KOPT-K1 (cell line): ENCODE measurements at regions not wholly inside any gene's neighbourhood (a gene's known extent, or its start where the extent isn't known, plus 50 kb on each side); places are given as distances from the start of the nearest gene placed in this dataset.
"Not testable (repeated sequence)": the region's sequence is repeated elsewhere in the genome, so short reads cannot be mapped to it uniquely, and the experiment has no call there.

ENCODE experiments used
- H3K27ac ChIP-seq: fragments of 200-600 bp; sonication (generic); 2 replicates; pipeline ENCODE4 v1.5.1; 2016; ENCODE audit warnings: antibody characterized with exemption, mild to moderate bottlenecking, low read depth, low read length; ENCODE audit not compliant: poor library complexity, severe bottlenecking
- H3K36me3 ChIP-seq: fragments of 200-600 bp; sonication (generic); 2 replicates; pipeline ENCODE4 v1.5.1; 2017; ENCODE audit warnings: antibody characterized with exemption, mild to moderate bottlenecking, low read length, moderate library complexity; ENCODE audit not compliant: insufficient read depth
- H3K9me3 ChIP-seq: fragments of 200-600 bp; sonication (generic); 2 replicates; pipeline ENCODE4 v1.5.1; 2017; ENCODE audit warnings: antibody characterized with exemption, low read length, mild to moderate bottlenecking; ENCODE audit not compliant: insufficient read depth, poor library complexity, severe bottlenecking

DNA sequence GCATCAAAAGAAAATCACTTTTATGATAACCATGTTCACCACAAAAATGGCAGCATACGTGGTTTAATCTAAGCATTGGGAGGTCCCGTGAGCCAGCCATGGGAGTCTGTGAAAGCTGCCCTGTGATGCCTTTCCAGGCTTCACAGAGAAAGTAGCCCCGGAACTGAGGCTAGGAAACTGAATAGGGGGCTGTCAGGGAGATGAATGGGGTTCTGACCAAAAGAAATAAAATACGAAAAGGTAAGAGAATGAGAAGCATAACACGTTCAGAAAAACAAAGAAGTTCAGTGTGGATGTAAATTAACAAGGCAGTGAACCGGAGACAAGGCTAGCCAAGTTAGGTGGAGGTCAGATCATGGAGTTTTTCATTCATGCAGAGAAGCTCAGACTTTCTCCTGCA is 118.9 kb downstream of the ANXA2 start:
- H3K36me3 ChIP-seq, result no peaks in the 10 kb centered on the region
- H3K9me3 ChIP-seq, result peaks cover 10% of the 10 kb centered on the region
- H3K27ac ChIP-seq, result no peak overlapping the region

DNA sequence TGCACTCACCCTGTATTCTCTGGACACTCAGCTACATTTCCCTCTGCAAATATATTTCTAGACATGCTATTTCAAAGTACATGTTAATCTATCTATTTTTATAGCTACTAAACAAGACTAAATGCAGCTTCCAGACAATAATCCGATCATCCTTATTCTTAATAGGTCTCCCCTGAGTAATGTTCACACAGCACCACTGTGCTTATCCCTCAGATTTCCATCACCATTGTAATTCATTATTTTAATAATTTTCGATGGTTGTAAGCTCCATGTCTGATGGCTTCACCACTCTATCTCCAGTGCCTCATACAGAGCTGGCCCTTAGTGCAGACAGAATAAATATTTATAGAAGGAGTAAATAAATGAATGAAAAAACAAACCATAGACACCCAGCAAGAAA is 117.5 kb downstream of the ANXA2 start:
- Histone ChIP-seq H3K36me3 (no peaks in the 10 kb centered on the region), H3K9me3 (peaks cover 8% of the 10 kb centered on the region), H3K27ac (no peak overlapping the region)

DNA sequence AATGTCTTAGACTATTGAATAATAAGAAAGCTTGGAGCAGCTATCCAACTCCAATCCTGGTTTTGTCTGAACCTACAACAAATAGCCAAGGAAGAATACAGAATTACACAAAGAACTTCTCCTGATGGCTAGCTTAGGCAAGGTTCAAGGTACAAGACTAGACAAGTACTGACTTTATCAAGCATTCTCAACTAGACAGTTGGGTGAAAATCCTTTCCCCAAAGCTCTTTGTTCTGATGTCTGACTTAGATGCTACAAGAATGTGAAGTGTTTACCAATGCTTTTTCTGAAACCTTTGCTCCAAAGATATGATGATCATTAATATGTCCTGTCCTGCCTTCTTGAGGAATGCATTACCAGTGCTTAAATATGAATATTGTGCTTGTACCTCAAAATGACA is 113.8 kb downstream of the ANXA2 start:
- H3K9me3 ChIP-seq, result no peaks in the 10 kb centered on the region
- H3K27ac ChIP-seq, result no peak overlapping the region
- no peaks in the 10 kb centered on the region for H3K36me3 ChIP-seq

DNA sequence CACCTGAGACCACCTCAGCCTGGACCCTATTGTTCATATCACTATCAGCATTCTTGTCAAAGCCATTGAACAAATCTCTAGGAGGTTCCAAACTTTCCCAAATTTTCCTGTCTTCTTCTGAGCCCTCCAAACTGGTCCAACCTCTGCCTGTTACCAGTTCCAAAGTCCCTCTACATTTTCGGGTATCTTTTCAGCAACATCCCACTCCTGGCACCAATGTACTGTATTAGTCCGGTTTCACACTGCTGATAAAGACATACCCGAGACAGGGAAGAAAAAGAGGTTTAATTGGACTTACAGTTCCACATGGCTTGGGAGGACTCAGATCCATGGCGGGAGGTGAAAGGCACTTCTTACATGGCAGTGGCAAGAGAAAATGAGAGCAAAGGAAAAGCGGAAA is 101.9 kb downstream of the ANXA2 start:
- not testable (repeated sequence) for H3K27ac ChIP-seq, H3K36me3 ChIP-seq
- H3K9me3 ChIP-seq, result peaks cover 14% of the 10 kb centered on the region

DNA sequence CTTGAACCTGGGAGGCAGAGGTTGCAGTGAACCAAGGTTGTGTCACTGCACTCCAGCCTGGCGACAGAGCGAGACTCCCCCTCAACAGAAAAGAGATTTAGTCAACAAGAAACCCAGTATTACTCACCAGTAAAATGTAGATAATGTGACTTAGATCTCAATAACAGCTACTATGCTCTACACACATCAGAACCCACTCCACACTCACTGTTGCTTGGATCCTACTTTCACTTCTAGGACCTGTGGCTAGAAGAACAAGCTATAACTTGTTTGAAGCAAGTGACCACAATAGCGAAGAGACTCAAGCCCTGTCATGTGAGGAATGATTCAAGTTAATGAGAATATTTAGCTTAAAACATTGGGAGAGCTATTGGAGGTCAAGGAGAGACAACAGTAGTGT is 100.7 kb downstream of the ANXA2 start:
- H3K36me3 ChIP-seq, result no peaks in the 10 kb centered on the region
- H3K9me3 ChIP-seq, result peaks cover 14% of the 10 kb centered on the region

More for the DNA sequence above, 100.7 kb downstream of the ANXA2 start:
- H3K27ac ChIP-seq, result no peak overlapping the region
